ENCODE measurements at regions not wholly inside any gene's neighbourhood (a gene's known extent, or its start where the extent isn't known, plus 50 kb on each side); places are given as distances from the start of the nearest gene placed in this dataset.

- no peak for TF ChIP-seq POLR2A (IDR thresholded peaks at IDR 0.05; ENCODE audit: low read length)
- no peak for TF ChIP-seq GATA1 (IDR thresholded peaks at IDR 0.05; ENCODE audit: low read depth, low read length)
These were observed 89.2 kb upstream of the SPATS2L start for GRCh38 chr2:200217320-200217719.

Data from erythroblast (primary cell).